Muscle layer of duodenum (tissue), 2 donors: ENCODE measurements at regions not wholly inside any gene's neighbourhood (a gene's known extent, or its start where the extent isn't known, plus 50 kb on each side); places are given as distances from the start of the nearest gene placed in this dataset.

Source experiments
- H3K27ac ChIP-seq: one replicate; pipeline ENCODE4 v1.7.0; 2013; ENCODE audit warnings: mild to moderate bottlenecking, low read length
- H3K27me3 ChIP-seq: one replicate; pipeline ENCODE4 v1.7.0; 2013; ENCODE audit warnings: low read depth, mild to moderate bottlenecking, control low read depth, low read length
- H3K36me3 ChIP-seq, 2 donors: one replicate each; pipeline ENCODE4 v1.7.0; 2013; ENCODE audit warnings: low read length in 2 of 2, control low read depth in 1 of 2, mild to moderate bottlenecking in 1 of 2; ENCODE audit not compliant: insufficient read depth in 2 of 2, control insufficient read depth in 1 of 2
- H3K4me1 ChIP-seq, 2 donors: one replicate each; pipeline ENCODE4 v1.7.0; 2013; ENCODE audit warnings: low read length in 2 of 2, mild to moderate bottlenecking in 2 of 2, control low read depth in 1 of 2, moderate library complexity in 1 of 2; ENCODE audit not compliant: insufficient read depth in 2 of 2, control insufficient read depth in 1 of 2
- H3K4me3 ChIP-seq, 2 donors: one replicate each; pipeline ENCODE4 v1.7.0; 2013; ENCODE audit warnings: low read length in 2 of 2, low read depth in 1 of 2, mild to moderate bottlenecking in 1 of 2
- H3K9me3 ChIP-seq, 2 donors: one replicate each; pipeline ENCODE4 v1.7.0; 2013; ENCODE audit warnings: low read length in 2 of 2, control low read depth in 1 of 2, mild to moderate bottlenecking in 1 of 2; ENCODE audit not compliant: control insufficient read depth in 1 of 2
- donor health status: healthy.

GRCh38 chr6:126608681-126609080 is 268.8 kb downstream of the CENPW start:
- Histone ChIP-seq H3K27me3 (no peaks in the 10 kb centered on the region), H3K27ac (no peak overlapping the region), H3K4me3 (no peak overlapping the region), H3K4me1 (no peaks in the 10 kb centered on the region), H3K9me3 (peaks cover 0 to 7% of the 10 kb centered on the region in 2 donors), H3K36me3 (no peaks in the 10 kb centered on the region)

GRCh38 chr6:126614642-126615504 is 275.0 kb downstream of the CENPW start:
- Histone ChIP-seq H3K4me1 (no peaks in the 10 kb centered on the region), H3K36me3 (no peaks in the 10 kb centered on the region), H3K9me3 (peaks cover 0 to 2% of the 10 kb centered on the region in 2 donors), H3K27me3 (no peaks in the 10 kb centered on the region), H3K4me3 (no peak overlapping the region), H3K27ac (no peak overlapping the region)

- Histone ChIP-seq H3K4me1 (no peaks in the 10 kb centered on the region), H3K4me3 (no peak overlapping the region), H3K9me3 (peaks cover 0 to 1% of the 10 kb centered on the region in 2 donors), H3K27ac (no peak overlapping the region), H3K36me3 (no peaks in the 10 kb centered on the region), H3K27me3 (no peaks in the 10 kb centered on the region)
These were observed 277.0 kb downstream of the CENPW start for GRCh38 chr6:126616866-126617265.

- no peaks in the 10 kb centered on the region for H3K4me1 ChIP-seq
- H3K27ac ChIP-seq: no peak overlapping the region
- no peaks in the 10 kb centered on the region for H3K36me3 ChIP-seq
- H3K27me3 ChIP-seq: no peaks in the 10 kb centered on the region
- H3K4me3 ChIP-seq: no peak overlapping the region
- H3K9me3 ChIP-seq: no peaks in the 10 kb centered on the region
These were observed 278.9 kb downstream of the CENPW start for GRCh38 chr6:126618639-126619343.

GRCh38 chr6:126620719-126621118 is 280.8 kb downstream of the CENPW start:
- no peaks in the 10 kb centered on the region for H3K4me1 ChIP-seq
- no peak overlapping the region for H3K27ac ChIP-seq
- H3K36me3 ChIP-seq: no peaks in the 10 kb centered on the region
- no peak overlapping the region for H3K4me3 ChIP-seq
- H3K27me3 ChIP-seq: no peaks in the 10 kb centered on the region
- H3K9me3 ChIP-seq: no peaks in the 10 kb centered on the region

GRCh38 chr6:126625019-126625418 is 285.1 kb downstream of the CENPW start:
- H3K4me1 ChIP-seq: no peaks in the 10 kb centered on the region
- H3K27me3 ChIP-seq: no peaks in the 10 kb centered on the region
- no peaks in the 10 kb centered on the region for H3K36me3 ChIP-seq
- no peak overlapping the region for H3K4me3 ChIP-seq
- H3K9me3 ChIP-seq: no peaks in the 10 kb centered on the region
- no peak overlapping the region for H3K27ac ChIP-seq

GRCh38 chr6:126628125-126628524 is 288.2 kb downstream of the CENPW start:
- H3K9me3 ChIP-seq: no peaks in the 10 kb centered on the region
- H3K4me3 ChIP-seq: no peak overlapping the region
- H3K27me3 ChIP-seq: no peaks in the 10 kb centered on the region
- no peaks in the 10 kb centered on the region for H3K36me3 ChIP-seq
- H3K27ac ChIP-seq: no peak overlapping the region
- peaks cover 0 to 5% of the 10 kb centered on the region in 2 donors for H3K4me1 ChIP-seq

- Histone ChIP-seq H3K4me1 (peaks cover 0 to 6% of the 10 kb centered on the region in 2 donors), H3K27me3 (no peaks in the 10 kb centered on the region), H3K9me3 (no peaks in the 10 kb centered on the region), H3K36me3 (no peaks in the 10 kb centered on the region), H3K4me3 (no peak overlapping the region), H3K27ac (no peak overlapping the region)
These were observed 291.4 kb downstream of the CENPW start for GRCh38 chr6:126631363-126631762.

- Histone ChIP-seq H3K27ac (no peak overlapping the region), H3K4me3 (no peak overlapping the region), H3K9me3 (no peaks in the 10 kb centered on the region), H3K4me1 (peaks cover 0 to 6% of the 10 kb centered on the region in 2 donors), H3K36me3 (no peaks in the 10 kb centered on the region), H3K27me3 (no peaks in the 10 kb centered on the region)
These were observed 292.4 kb downstream of the CENPW start for GRCh38 chr6:126632271-126632670.

- peaks cover 0 to 6% of the 10 kb centered on the region in 2 donors for H3K4me1 ChIP-seq
These were observed 293.5 kb downstream of the CENPW start for GRCh38 chr6:126633373-126633772.

GRCh38 chr6:126640356-126640755 is 300.4 kb downstream of the CENPW start:
- no peaks in the 10 kb centered on the region for H3K9me3 ChIP-seq
- no peak overlapping the region for H3K4me3 ChIP-seq
- no peaks in the 10 kb centered on the region for H3K4me1 ChIP-seq
- H3K27ac ChIP-seq: no peak overlapping the region
- no peaks in the 10 kb centered on the region for H3K36me3 ChIP-seq
- no peaks in the 10 kb centered on the region for H3K27me3 ChIP-seq

More at GRCh38 chr6:126633373-126633772, 293.5 kb downstream of the CENPW start:
- no peaks in the 10 kb centered on the region for H3K36me3 ChIP-seq
- H3K27me3 ChIP-seq: no peaks in the 10 kb centered on the region
- H3K27ac ChIP-seq: no peak overlapping the region
- no peaks in the 10 kb centered on the region for H3K9me3 ChIP-seq
- H3K4me3 ChIP-seq: no peak overlapping the region
